ENCODE measurements at regions not wholly inside any gene's neighbourhood (a gene's known extent, or its start where the extent isn't known, plus 50 kb on each side); places are given as distances from the start of the nearest gene placed in this dataset.

DNA sequence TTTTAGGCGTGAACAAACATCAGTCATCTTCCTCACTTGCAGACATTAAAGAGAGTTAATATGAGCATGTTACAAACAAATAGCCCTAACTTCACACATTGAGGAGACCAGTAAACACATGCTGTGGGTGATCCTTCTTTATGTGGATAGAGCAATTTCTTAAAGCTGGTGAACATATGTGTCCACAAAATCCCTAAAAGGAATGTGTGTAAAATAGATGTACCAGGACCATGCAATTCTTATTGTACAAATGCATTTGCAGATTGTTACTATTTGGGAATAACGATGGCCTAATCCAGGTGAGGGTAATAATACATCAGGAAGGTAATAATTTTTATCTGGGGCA lies 228.9 kb downstream of the ALDH8A1 start (continued):
- TF ChIP-seq KAT7 (CRISPR knock-in tag; IDR thresholded peaks at IDR 0.05; ENCODE audit: borderline replicate concordance) (no peak), TAF9B (IDR thresholded peaks at IDR 0.05; ENCODE audit: partially characterized antibody) (no peak), SREBF1 (IDR thresholded peaks at IDR 0.05; ENCODE audit: borderline replicate concordance, low read depth, low read length) (no peak)
- TF ChIP-seq, protein P1, sequence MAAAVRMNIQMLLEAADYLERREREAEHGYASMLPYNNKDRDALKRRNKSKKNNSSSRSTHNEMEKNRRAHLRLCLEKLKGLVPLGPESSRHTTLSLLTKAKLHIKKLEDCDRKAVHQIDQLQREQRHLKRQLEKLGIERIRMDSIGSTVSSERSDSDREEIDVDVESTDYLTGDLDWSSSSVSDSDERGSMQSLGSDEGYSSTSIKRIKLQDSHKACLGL (CRISPR knock-in tag; IDR thresholded peaks at IDR 0.05; ENCODE audit: borderline replicate concordance, poor library complexity, severe bottlenecking) = no peak

DNA sequence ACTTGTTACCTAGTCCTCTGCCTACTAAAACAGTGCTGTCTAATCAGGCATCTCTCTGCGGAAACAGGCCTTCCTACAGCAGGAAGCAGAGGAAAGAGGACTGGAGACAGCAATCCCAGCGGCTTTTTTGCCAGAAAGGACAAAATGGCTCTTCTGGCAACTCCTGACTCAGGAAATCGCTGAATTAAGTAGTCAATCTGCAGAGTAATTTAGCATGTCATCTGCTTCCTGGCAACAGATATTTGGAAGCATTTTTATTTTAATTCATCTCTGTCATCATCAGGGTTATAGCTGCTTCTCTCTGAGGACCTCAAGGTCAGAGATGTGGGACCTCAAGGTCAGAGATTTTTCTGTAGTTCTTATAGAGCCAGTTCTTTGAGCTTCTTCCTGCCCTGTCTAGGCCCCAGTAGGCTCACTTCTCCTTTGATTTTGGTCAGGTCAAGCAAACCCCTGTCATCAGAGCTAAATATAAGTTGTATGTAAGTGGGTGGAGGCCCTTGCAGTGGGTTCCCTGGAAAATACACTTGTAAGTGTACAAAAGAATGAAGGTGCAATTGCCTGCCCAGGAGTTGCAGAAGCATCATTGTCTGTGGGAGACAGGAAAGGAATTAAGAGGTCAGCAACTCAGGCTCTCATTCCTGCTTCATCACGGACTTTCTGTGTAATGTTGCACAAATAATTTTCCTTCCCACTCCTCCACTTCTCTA lies 229.4 kb downstream of the ALDH8A1 start:
- ATAC-seq (no peak), FAIRE-seq (no peak), DNase-seq (ENCODE audit: extremely low read depth in 1 of 4, low spot score in 3 of 4) (no peak)
- no peak overlapping the region for H3K4me2 ChIP-seq (ENCODE audit: insufficient read depth, low read length)
- POLR2A ChIA-PET = interaction anchor here (1.4 kb wide), 1 partner anchor 18 kb away, joined by 3 read pairs; no protein-coding TSS in a partner anchor
- no peaks in the 10 kb centered on the region for H3K79me2 ChIP-seq (ENCODE audit: control insufficient read depth, insufficient read depth, low read length)
- H3K4me3 ChIP-seq = no peak overlapping the region
- CTCF ChIA-PET (ENCODE audit: low intra/inter-chr PET ratio) = no interaction called here
- H3K9me1 ChIP-seq (ENCODE audit: control insufficient read depth, insufficient read depth, low read length) = no peaks in the 10 kb centered on the region
- H3K9me3 ChIP-seq (replicated peaks; ENCODE audit: control insufficient read depth, insufficient read depth, low read depth, low read length) = no peaks in the 10 kb centered on the region
- peaks cover 4 to 5% of the 10 kb centered on the region in 2 experiments; a peak in 3 of 5 replicates for H3K27me3 ChIP-seq (ENCODE audit: control insufficient read depth in 2 of 2, insufficient read depth in 2 of 2, low read length in 2 of 2)
- BruUV-seq (replicated peaks) = no TSS peak
- no peak overlapping the region for H3K9ac ChIP-seq (ENCODE audit: insufficient read depth in 1 of 2, low read depth in 2 of 2, low read length in 2 of 2)
- no peak overlapping the region for H2AFZ ChIP-seq (ENCODE audit: low read depth, low read length)
- 3% methylated on average over 4 of the region's 4 CpGs for WGBS (ENCODE audit: insufficient coverage, low coverage, missing lambda C conversion rate)
- no peaks in the 10 kb centered on the region for H4K20me1 ChIP-seq (replicated peaks; ENCODE audit: control insufficient read depth, insufficient read depth, low read length)
- H3K4me1 ChIP-seq (replicated peaks in 1 of 2; ENCODE audit: control insufficient read depth in 2 of 2, insufficient read depth in 2 of 2, low read length in 2 of 2) = no peaks in the 10 kb centered on the region
- intact Hi-C loops (cut with micrococcal nuclease) (no loop called here), in situ Hi-C loops (cut with MboI) (no loop called here)
- no peak overlapping the region for H3K27ac ChIP-seq (ENCODE audit: extremely low read depth, low read depth, low read length)
- H3K36me3 ChIP-seq (ENCODE audit: control insufficient read depth, insufficient read depth, low read length) = no peaks in the 10 kb centered on the region
- TF ChIP-seq MTA2 (IDR thresholded peaks at IDR 0.05; ENCODE audit: low read depth) = no peak
- TF ChIP-seq SMC3 (conservative IDR thresholded peaks at IDR 0.05; ENCODE audit: insufficient read depth, low read depth, low read length) = no peak
- TF ChIP-seq, protein P2, sequence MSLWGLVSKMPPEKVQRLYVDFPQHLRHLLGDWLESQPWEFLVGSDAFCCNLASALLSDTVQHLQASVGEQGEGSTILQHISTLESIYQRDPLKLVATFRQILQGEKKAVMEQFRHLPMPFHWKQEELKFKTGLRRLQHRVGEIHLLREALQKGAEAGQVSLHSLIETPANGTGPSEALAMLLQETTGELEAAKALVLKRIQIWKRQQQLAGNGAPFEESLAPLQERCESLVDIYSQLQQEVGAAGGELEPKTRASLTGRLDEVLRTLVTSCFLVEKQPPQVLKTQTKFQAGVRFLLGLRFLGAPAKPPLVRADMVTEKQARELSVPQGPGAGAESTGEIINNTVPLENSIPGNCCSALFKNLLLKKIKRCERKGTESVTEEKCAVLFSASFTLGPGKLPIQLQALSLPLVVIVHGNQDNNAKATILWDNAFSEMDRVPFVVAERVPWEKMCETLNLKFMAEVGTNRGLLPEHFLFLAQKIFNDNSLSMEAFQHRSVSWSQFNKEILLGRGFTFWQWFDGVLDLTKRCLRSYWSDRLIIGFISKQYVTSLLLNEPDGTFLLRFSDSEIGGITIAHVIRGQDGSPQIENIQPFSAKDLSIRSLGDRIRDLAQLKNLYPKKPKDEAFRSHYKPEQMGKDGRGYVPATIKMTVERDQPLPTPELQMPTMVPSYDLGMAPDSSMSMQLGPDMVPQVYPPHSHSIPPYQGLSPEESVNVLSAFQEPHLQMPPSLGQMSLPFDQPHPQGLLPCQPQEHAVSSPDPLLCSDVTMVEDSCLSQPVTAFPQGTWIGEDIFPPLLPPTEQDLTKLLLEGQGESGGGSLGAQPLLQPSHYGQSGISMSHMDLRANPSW (CRISPR knock-in tag; IDR thresholded peaks at IDR 0.05) = no peak
- no peak for TF ChIP-seq ZEB2 (IDR thresholded peaks at IDR 0.05)
- TF ChIP-seq, protein P3, sequence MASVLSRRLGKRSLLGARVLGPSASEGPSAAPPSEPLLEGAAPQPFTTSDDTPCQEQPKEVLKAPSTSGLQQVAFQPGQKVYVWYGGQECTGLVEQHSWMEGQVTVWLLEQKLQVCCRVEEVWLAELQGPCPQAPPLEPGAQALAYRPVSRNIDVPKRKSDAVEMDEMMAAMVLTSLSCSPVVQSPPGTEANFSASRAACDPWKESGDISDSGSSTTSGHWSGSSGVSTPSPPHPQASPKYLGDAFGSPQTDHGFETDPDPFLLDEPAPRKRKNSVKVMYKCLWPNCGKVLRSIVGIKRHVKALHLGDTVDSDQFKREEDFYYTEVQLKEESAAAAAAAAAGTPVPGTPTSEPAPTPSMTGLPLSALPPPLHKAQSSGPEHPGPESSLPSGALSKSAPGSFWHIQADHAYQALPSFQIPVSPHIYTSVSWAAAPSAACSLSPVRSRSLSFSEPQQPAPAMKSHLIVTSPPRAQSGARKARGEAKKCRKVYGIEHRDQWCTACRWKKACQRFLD (CRISPR knock-in tag; IDR thresholded peaks at IDR 0.05) = no peak
- TF ChIP-seq MYC (IDR thresholded peaks at IDR 0.05; ENCODE audit: low read depth, low read length) = no peak
- no peak for TF ChIP-seq MYC (CRISPR knock-in tag; IDR thresholded peaks at IDR 0.05; ENCODE audit: borderline replicate concordance, low read depth)
- TF ChIP-seq ZNF384 (IDR thresholded peaks at IDR 0.05; ENCODE audit: low read depth, low read length) = no peak
- TF ChIP-seq ZNF140 (CRISPR knock-in tag; IDR thresholded peaks at IDR 0.05) = no peak
